OCI-LY1 (cell line): ENCODE measurements at regions not wholly inside any gene's neighbourhood (a gene's known extent, or its start where the extent isn't known, plus 50 kb on each side); places are given as distances from the start of the nearest gene placed in this dataset.
"Not testable (repeated sequence)": the region's sequence is repeated elsewhere in the genome, so short reads cannot be mapped to it uniquely, and the experiment has no call there.

Experiments
- H2AFZ ChIP-seq: fragments of 200-600 bp; sonication (generic), shearing (Covaris generic); 2 replicates; pipeline ENCODE4 v1.6.0; 2014; ENCODE audit warnings: antibody characterized with exemption, mild to moderate bottlenecking, low read length
- H3F3A ChIP-seq: fragments of 200-600 bp; sonication (generic), shearing (Covaris generic); 2 replicates; pipeline ENCODE4 v1.6.0; 2014; ENCODE audit warnings: mild to moderate bottlenecking, antibody characterized with exemption, low read length, moderate library complexity; ENCODE audit not compliant: insufficient read depth
- H3K27ac ChIP-seq: fragments of 200-600 bp; sonication (generic); 2 replicates; pipeline ENCODE4 v1.5.1; 2014; ENCODE audit warnings: low read length, mixed run types, mild to moderate bottlenecking, low read depth; ENCODE audit not compliant: poor library complexity, severe bottlenecking
- H3K27me3 ChIP-seq: fragments of 200-600 bp; sonication (generic); 2 replicates; pipeline ENCODE4 v1.6.0; 2014; ENCODE audit warnings: antibody characterized with exemption, mild to moderate bottlenecking, low read length, moderate library complexity; ENCODE audit not compliant: insufficient read depth
- H3K36me3 ChIP-seq: fragments of 200-600 bp; sonication (generic); 2 replicates; pipeline ENCODE4 v1.6.1; 2014; ENCODE audit warnings: mild to moderate bottlenecking, antibody characterized with exemption, low read length, moderate library complexity, mixed read lengths; ENCODE audit not compliant: insufficient read depth
- H3K4me1 ChIP-seq: fragments of 200-600 bp; sonication (generic); 2 replicates; pipeline ENCODE4 v1.5.1; 2014; ENCODE audit warnings: mild to moderate bottlenecking, low read length, moderate library complexity; ENCODE audit not compliant: insufficient read depth, severe bottlenecking
- H3K4me2 ChIP-seq: fragments of 200-600 bp; sonication (generic), shearing (Covaris generic); 2 replicates; pipeline ENCODE4 v1.6.1; 2014; ENCODE audit warnings: low read length
- H3K4me3 ChIP-seq: fragments of 200-600 bp; sonication (generic); 2 replicates; pipeline ENCODE4 v1.5.1; 2014; ENCODE audit warnings: low read length, low read depth, mild to moderate bottlenecking, mixed read lengths; ENCODE audit not compliant: poor library complexity, severe bottlenecking
- H3K79me2 ChIP-seq: fragments of 200-600 bp; shearing (Covaris generic); 2 replicates; pipeline ENCODE4 v1.6.1; 2016; ENCODE audit warnings: mixed run types, low read length, mixed read lengths; ENCODE audit not compliant: insufficient read depth
- H3K9ac ChIP-seq: fragments of 200-600 bp; sonication (generic), shearing (Covaris generic); 2 replicates; pipeline ENCODE4 v1.6.1; 2014; ENCODE audit warnings: mild to moderate bottlenecking, low read length, mixed read lengths
- H3K9me2 ChIP-seq: fragments of 200-600 bp; sonication (generic), shearing (Covaris generic); 2 replicates; pipeline ENCODE4 v1.6.1; 2014; ENCODE audit warnings: low read depth, mild to moderate bottlenecking, low read length, mixed read lengths
- H3K9me3 ChIP-seq: fragments of 200-600 bp; shearing (Covaris generic); 2 replicates; pipeline ENCODE4 v1.6.1; 2014; ENCODE audit warnings: low read length, mixed read lengths
- H4K20me1 ChIP-seq: fragments of 200-600 bp; sonication (generic), shearing (Covaris generic); 2 replicates; pipeline ENCODE4 v1.6.0; 2016; ENCODE audit warnings: mild to moderate bottlenecking, low read length; ENCODE audit not compliant: insufficient read depth
- EZH2 ChIP-seq: fragments of 200-600 bp; sonication (generic), shearing (Covaris generic); IDR thresholded peaks from 2 replicates; pipeline ENCODE4 v1.8.0; 2017; ENCODE audit warnings: borderline replicate concordance, mixed run types, mild to moderate bottlenecking, antibody characterized with exemption, low read length, moderate library complexity, mixed read lengths
- TF ChIP-seq, protein P1 (sequence below): fragments of 200-600 bp; sonication (generic), shearing (Covaris generic); IDR thresholded peaks from 2 replicates; pipeline ENCODE4 v1.5.1; 2017; ENCODE audit warnings: mild to moderate bottlenecking, antibody characterized with exemption, low read length, moderate library complexity, mixed read lengths

DNA sequence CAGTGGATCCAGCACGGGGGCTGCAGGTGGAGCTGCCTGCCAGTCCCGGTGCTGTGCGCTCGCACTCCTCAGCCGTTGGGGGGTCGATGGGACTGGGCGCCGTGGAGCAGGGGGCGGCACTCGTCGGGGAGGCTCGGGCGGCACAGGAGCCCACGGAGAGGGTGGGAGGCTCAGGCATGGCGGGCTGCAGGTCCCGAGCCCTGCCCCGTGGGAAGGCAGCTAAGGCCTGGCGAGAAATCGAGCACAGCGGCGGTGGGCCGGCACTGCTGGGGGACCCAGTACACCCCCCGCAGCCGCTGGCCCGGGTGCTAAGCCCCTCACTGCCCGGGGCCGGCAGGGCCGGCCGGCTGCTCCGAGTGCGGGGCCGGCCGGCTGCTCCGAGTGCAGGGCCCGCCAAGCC, 52.3 kb upstream of the MARK1 start:
- H4K20me1 ChIP-seq, H3K9me3 ChIP-seq, H3K4me1 ChIP-seq, H3K27me3 ChIP-seq, H3K9ac ChIP-seq, H3K36me3 ChIP-seq, H3K27ac ChIP-seq, H3K9me2 ChIP-seq, H2AFZ ChIP-seq, H3K79me2 ChIP-seq, H3K4me3 ChIP-seq, H3F3A ChIP-seq, H3K4me2 ChIP-seq: not testable (repeated sequence)

DNA sequence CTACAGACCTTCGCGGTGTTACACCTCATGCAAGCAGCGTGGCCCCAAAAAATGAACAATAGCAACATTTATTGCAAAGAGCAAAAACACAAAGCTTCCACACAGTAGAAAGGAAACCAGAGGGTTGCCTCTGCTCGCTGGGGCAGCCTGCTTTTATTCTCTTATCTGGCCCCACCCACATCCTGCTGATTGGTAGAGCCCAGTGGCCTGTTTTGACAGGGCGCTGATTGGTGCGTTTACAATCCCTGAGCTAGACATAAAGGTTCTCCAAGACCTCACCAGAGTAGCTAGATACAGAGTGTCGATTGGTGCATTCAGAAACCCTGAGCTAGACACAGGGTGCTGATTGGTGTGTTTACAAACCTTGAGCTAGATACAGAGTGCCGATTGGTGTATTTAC, 52.8 kb upstream of the MARK1 start:
- not testable (repeated sequence) for H3K27ac ChIP-seq, H3K9ac ChIP-seq, H3K79me2 ChIP-seq, H3K27me3 ChIP-seq, H4K20me1 ChIP-seq, H3K4me2 ChIP-seq, H3K9me3 ChIP-seq, H2AFZ ChIP-seq, H3K4me1 ChIP-seq, H3K36me3 ChIP-seq, H3K9me2 ChIP-seq, H3K4me3 ChIP-seq, H3F3A ChIP-seq

DNA sequence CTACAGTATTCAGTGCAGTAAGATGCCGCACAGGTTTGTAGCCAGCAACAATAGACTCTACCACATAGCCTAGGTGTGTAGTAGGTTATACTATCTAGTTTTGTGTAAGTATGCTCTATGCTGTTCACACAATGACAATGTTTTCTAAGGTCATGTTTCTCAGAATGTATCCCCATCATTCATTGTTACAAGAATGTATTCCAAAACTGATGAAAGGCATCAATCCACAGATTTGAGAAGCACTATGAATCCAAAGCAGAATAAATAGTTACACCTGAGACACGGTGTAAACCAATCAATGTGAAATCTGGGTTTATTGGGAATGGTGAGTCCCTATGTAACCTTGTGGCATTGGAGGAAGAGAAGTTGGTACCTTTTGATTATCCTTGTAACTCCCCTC, 54.5 kb upstream of the MARK1 start:
- no peak overlapping the region for H2AFZ ChIP-seq
- H3K4me2 ChIP-seq, result no peak overlapping the region
- no peak overlapping the region for H3K27ac ChIP-seq
- H3K79me2 ChIP-seq, result no peaks in the 10 kb centered on the region
- no peaks in the 10 kb centered on the region for H4K20me1 ChIP-seq
- no peaks in the 10 kb centered on the region for H3K9me2 ChIP-seq
- H3F3A ChIP-seq, result no peaks in the 10 kb centered on the region
- no peaks in the 10 kb centered on the region for H3K9me3 ChIP-seq
- H3K9ac ChIP-seq, result no peak overlapping the region
- H3K4me3 ChIP-seq, result no peak overlapping the region
- no peaks in the 10 kb centered on the region for H3K4me1 ChIP-seq
- TF ChIP-seq EZH2, result no peak
- TF ChIP-seq, protein P1, sequence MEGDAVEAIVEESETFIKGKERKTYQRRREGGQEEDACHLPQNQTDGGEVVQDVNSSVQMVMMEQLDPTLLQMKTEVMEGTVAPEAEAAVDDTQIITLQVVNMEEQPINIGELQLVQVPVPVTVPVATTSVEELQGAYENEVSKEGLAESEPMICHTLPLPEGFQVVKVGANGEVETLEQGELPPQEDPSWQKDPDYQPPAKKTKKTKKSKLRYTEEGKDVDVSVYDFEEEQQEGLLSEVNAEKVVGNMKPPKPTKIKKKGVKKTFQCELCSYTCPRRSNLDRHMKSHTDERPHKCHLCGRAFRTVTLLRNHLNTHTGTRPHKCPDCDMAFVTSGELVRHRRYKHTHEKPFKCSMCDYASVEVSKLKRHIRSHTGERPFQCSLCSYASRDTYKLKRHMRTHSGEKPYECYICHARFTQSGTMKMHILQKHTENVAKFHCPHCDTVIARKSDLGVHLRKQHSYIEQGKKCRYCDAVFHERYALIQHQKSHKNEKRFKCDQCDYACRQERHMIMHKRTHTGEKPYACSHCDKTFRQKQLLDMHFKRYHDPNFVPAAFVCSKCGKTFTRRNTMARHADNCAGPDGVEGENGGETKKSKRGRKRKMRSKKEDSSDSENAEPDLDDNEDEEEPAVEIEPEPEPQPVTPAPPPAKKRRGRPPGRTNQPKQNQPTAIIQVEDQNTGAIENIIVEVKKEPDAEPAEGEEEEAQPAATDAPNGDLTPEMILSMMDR, result no peak
- no peaks in the 10 kb centered on the region for H3K36me3 ChIP-seq
- H3K27me3 ChIP-seq, result no peaks in the 10 kb centered on the region

DNA sequence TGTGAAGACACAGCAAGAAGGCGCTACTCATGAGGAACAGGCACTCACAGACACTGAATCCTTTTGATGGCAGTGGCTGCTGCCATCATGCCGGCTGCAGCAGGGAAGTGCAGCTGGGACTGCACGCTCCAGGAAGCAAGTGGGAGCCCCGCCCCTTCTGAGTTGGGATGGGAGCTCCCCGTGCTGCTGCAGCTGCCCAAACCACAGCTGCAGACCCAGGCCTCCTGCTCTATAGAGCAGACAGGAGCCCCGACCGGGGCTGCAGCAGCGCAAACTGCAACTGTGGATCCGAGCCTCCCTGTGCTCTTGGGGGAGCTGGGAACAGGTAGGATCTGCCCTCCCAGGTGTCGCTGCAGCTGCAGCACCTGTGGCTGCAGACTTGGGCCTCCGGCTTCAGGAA, 65.2 kb upstream of the MARK1 start:
- Histone ChIP-seq H3K4me3 (no peak overlapping the region), H3K9ac (no peak overlapping the region), H3F3A (no peaks in the 10 kb centered on the region), H3K4me1 (no peaks in the 10 kb centered on the region), H4K20me1 (no peaks in the 10 kb centered on the region), H3K27ac (no peak overlapping the region), H3K9me3 (no peaks in the 10 kb centered on the region), H3K9me2 (no peaks in the 10 kb centered on the region), H3K4me2 (no peak overlapping the region), H3K36me3 (no peaks in the 10 kb centered on the region), H3K79me2 (no peaks in the 10 kb centered on the region), H2AFZ (no peak overlapping the region), H3K27me3 (no peaks in the 10 kb centered on the region)
- TF ChIP-seq, protein P1, result no peak
- no peak for TF ChIP-seq EZH2
